RWPE2 (cell line): ENCODE measurements at regions not wholly inside any gene's neighbourhood (a gene's known extent, or its start where the extent isn't known, plus 50 kb on each side); places are given as distances from the start of the nearest gene placed in this dataset.
"Not testable (repeated sequence)": the region's sequence is repeated elsewhere in the genome, so short reads cannot be mapped to it uniquely, and the experiment has no call there.

Experiments
- ATAC-seq: fragments of 200-7000 bp; cut with Tn5 transposase; 3 replicates; pipeline ENCODE4 v1.9.1; 2021; ENCODE audit warnings: low read depth
- DNase-seq: peaks from one replicate; pipeline ENCODE4 v3.0.0-alpha.2; 2020; ENCODE audit warnings: low spot score
- H3K27ac ChIP-seq: fragments of 450-650 bp; 2 replicates; pipeline ENCODE4 v1.5.1; 2017; ENCODE audit warnings: mild to moderate bottlenecking; ENCODE audit not compliant: poor library complexity, severe bottlenecking
- H3K27me3 ChIP-seq: fragments of 250-450 bp; sonication (Bioruptor Pico); 2 replicates; pipeline ENCODE4 v1.5.1; 2021; ENCODE audit warnings: mild to moderate bottlenecking, moderate library complexity; ENCODE audit not compliant: insufficient read depth, poor library complexity, severe bottlenecking
- H3K36me3 ChIP-seq: fragments of 250-450 bp; sonication (Bioruptor Pico); 2 replicates; pipeline ENCODE4 v1.5.1; 2020; ENCODE audit warnings: low read depth, mild to moderate bottlenecking, moderate library complexity
- H3K4me1 ChIP-seq: fragments of 250-450 bp; sonication (Bioruptor Pico); 2 replicates; pipeline ENCODE4 v1.5.1; 2021; ENCODE audit warnings: mild to moderate bottlenecking, moderate library complexity; ENCODE audit not compliant: insufficient read depth, poor library complexity, severe bottlenecking
- H3K4me3 ChIP-seq: fragments of 250-450 bp; sonication (Bioruptor Pico); 2 replicates; pipeline ENCODE4 v1.5.1; 2021; ENCODE audit warnings: mild to moderate bottlenecking, moderate library complexity; ENCODE audit not compliant: severe bottlenecking
- H3K9me3 ChIP-seq: fragments of 250-450 bp; sonication (Bioruptor Pico); 2 replicates; pipeline ENCODE4 v1.5.1; 2021; ENCODE audit warnings: mild to moderate bottlenecking, moderate library complexity; ENCODE audit not compliant: severe bottlenecking

- H3K27ac ChIP-seq, H3K36me3 ChIP-seq, H3K4me1 ChIP-seq, DNase-seq, ATAC-seq, H3K4me3 ChIP-seq, H3K9me3 ChIP-seq, H3K27me3 ChIP-seq: not testable (repeated sequence)
Observed at GRCh38 chr4:49117951-49118350, 131.9 kb downstream of the CWH43 start.

- H3K4me3 ChIP-seq, H3K36me3 ChIP-seq, H3K4me1 ChIP-seq, H3K27ac ChIP-seq, DNase-seq, H3K27me3 ChIP-seq, H3K9me3 ChIP-seq: not testable (repeated sequence)
- peak; percentile 62 for ATAC-seq
Observed at GRCh38 chr4:49118379-49119212, 132.5 kb downstream of the CWH43 start.

- not testable (repeated sequence) for H3K27ac ChIP-seq, H3K9me3 ChIP-seq, H3K36me3 ChIP-seq, H3K4me1 ChIP-seq, DNase-seq, H3K27me3 ChIP-seq, H3K4me3 ChIP-seq, ATAC-seq
Observed at GRCh38 chr4:49119345-49119744, 133.3 kb downstream of the CWH43 start.

GRCh38 chr4:49120042-49120779 lies 134.1 kb downstream of the CWH43 start:
- H3K4me3 ChIP-seq, H3K27ac ChIP-seq, DNase-seq, H3K27me3 ChIP-seq, H3K9me3 ChIP-seq, H3K36me3 ChIP-seq, H3K4me1 ChIP-seq, ATAC-seq: not testable (repeated sequence)

GRCh38 chr4:49120804-49121203 lies 134.7 kb downstream of the CWH43 start:
- not testable (repeated sequence) for H3K4me1 ChIP-seq, DNase-seq, H3K36me3 ChIP-seq, H3K4me3 ChIP-seq, H3K27me3 ChIP-seq, H3K27ac ChIP-seq, H3K9me3 ChIP-seq
- ATAC-seq, result peak; percentile 36; the same call in 2 of the 3 replicates

- not testable (repeated sequence) for ATAC-seq, H3K27me3 ChIP-seq, H3K4me1 ChIP-seq, H3K9me3 ChIP-seq, H3K36me3 ChIP-seq, DNase-seq, H3K4me3 ChIP-seq, H3K27ac ChIP-seq
Observed at GRCh38 chr4:49126443-49126842, 140.4 kb downstream of the CWH43 start.

GRCh38 chr4:49126858-49127257 lies 140.8 kb downstream of the CWH43 start:
- ATAC-seq, H3K36me3 ChIP-seq, H3K9me3 ChIP-seq, H3K4me1 ChIP-seq, DNase-seq, H3K27me3 ChIP-seq, H3K27ac ChIP-seq, H3K4me3 ChIP-seq: not testable (repeated sequence)

- H3K4me1 ChIP-seq, H3K9me3 ChIP-seq, H3K27ac ChIP-seq, H3K36me3 ChIP-seq, ATAC-seq, H3K27me3 ChIP-seq, DNase-seq, H3K4me3 ChIP-seq: not testable (repeated sequence)
Observed at GRCh38 chr4:49129385-49129784, 143.3 kb downstream of the CWH43 start.

- not testable (repeated sequence) for H3K4me1 ChIP-seq, DNase-seq, H3K9me3 ChIP-seq, H3K27ac ChIP-seq, H3K4me3 ChIP-seq, H3K27me3 ChIP-seq, ATAC-seq, H3K36me3 ChIP-seq
Observed at GRCh38 chr4:49129870-49130269, 143.8 kb downstream of the CWH43 start.

- not testable (repeated sequence) for H3K27ac ChIP-seq, DNase-seq, H3K4me3 ChIP-seq, H3K27me3 ChIP-seq, H3K4me1 ChIP-seq, H3K9me3 ChIP-seq, ATAC-seq, H3K36me3 ChIP-seq
Observed at GRCh38 chr4:49130724-49131123, 144.6 kb downstream of the CWH43 start.

GRCh38 chr4:49137043-49137442 lies 151.0 kb downstream of the CWH43 start:
- not testable (repeated sequence) for H3K4me3 ChIP-seq, H3K4me1 ChIP-seq, DNase-seq, H3K27ac ChIP-seq, H3K36me3 ChIP-seq, H3K9me3 ChIP-seq, H3K27me3 ChIP-seq
- peak; percentile 49; the same call in 1 of the 3 replicates for ATAC-seq
